SK-N-SH treated with all-trans-retinoic acid at 6 μM for 48 hours (cell line): ENCODE measurements at regions not wholly inside any gene's neighbourhood (a gene's known extent, or its start where the extent isn't known, plus 50 kb on each side); places are given as distances from the start of the nearest gene placed in this dataset.

Experiments used
- ATAC-seq: fragments of 200-7000 bp; cut with Tn5 transposase; 3 replicates; pipeline ENCODE4 v1.9.1; 2020; ENCODE audit warnings: mild to moderate bottlenecking, moderate library complexity
- ARNTL ChIP-seq: fragments of 450-650 bp; formaldehyde crosslinking; IDR thresholded peaks from 2 replicates; pipeline ENCODE4 v1.5.0; 2020; ENCODE audit warnings: low read depth, mild to moderate bottlenecking, moderate library complexity, borderline replicate concordance
- BACH2 ChIP-seq: fragments of 250-450 bp; sonication (Bioruptor Pico); IDR thresholded peaks from 2 replicates; pipeline ENCODE4 v1.9.0; 2021; ENCODE audit warnings: mild to moderate bottlenecking, borderline replicate concordance
- CREB5 ChIP-seq: fragments of 250-450 bp; sonication (Bioruptor Pico); IDR thresholded peaks from 2 replicates; pipeline ENCODE4 v1.5.1; 2020; ENCODE audit warnings: low read depth, mild to moderate bottlenecking, moderate library complexity
- CSDC2 ChIP-seq: fragments of 250-450 bp; sonication (Bioruptor Pico); IDR thresholded peaks from 2 replicates; pipeline ENCODE4 v1.5.0; 2020; ENCODE audit warnings: mild to moderate bottlenecking, moderate library complexity
- ESRRG ChIP-seq: fragments of 250-450 bp; sonication (Bioruptor Pico); IDR thresholded peaks from 2 replicates; pipeline ENCODE4 v1.6.1; 2021; ENCODE audit warnings: mild to moderate bottlenecking
- PATZ1 ChIP-seq: fragments of 250-450 bp; sonication (Bioruptor Pico); IDR thresholded peaks from 2 replicates; pipeline ENCODE4 v1.8.0; 2020; ENCODE audit warnings: mild to moderate bottlenecking, moderate library complexity, borderline replicate concordance
- PPARA ChIP-seq: fragments of 250-450 bp; sonication (Bioruptor Pico); IDR thresholded peaks from 2 replicates; pipeline ENCODE4 v1.5.0; 2020; ENCODE audit warnings: mild to moderate bottlenecking, borderline replicate concordance
- RARB ChIP-seq: fragments of 250-450 bp; sonication (Bioruptor Pico); IDR thresholded peaks from 2 replicates; pipeline ENCODE4 v1.8.0; 2021; ENCODE audit warnings: mild to moderate bottlenecking, moderate library complexity
- SNAI2 ChIP-seq: fragments of 250-450 bp; sonication (Bioruptor Pico); IDR thresholded peaks from 2 replicates; pipeline ENCODE4 v1.5.0; 2020; ENCODE audit warnings: mild to moderate bottlenecking, moderate library complexity
- TCF4 ChIP-seq: fragments of 250-450 bp; sonication (Bioruptor Pico); IDR thresholded peaks from 2 replicates; pipeline ENCODE4 v1.8.0; 2021; ENCODE audit warnings: mild to moderate bottlenecking, moderate library complexity, borderline replicate concordance
- TOX ChIP-seq: fragments of 250-450 bp; sonication (Bioruptor Pico); IDR thresholded peaks from 2 replicates; pipeline ENCODE4 v1.8.0; 2021; ENCODE audit warnings: mild to moderate bottlenecking, moderate library complexity, borderline replicate concordance
- ZFP3 ChIP-seq: fragments of 250-450 bp; sonication (Bioruptor Pico); IDR thresholded peaks from 2 replicates; pipeline ENCODE4 v1.5.0; 2020; ENCODE audit warnings: mild to moderate bottlenecking, moderate library complexity
- ZFP30 ChIP-seq: fragments of 450-650 bp; formaldehyde crosslinking; IDR thresholded peaks from 2 replicates; pipeline ENCODE4 v1.5.0; 2022; ENCODE audit warnings: mild to moderate bottlenecking, moderate library complexity
- ZNF565 ChIP-seq: fragments of 450-650 bp; formaldehyde crosslinking; conservative IDR thresholded peaks from 2 replicates; pipeline ENCODE4 v1.5.0; 2020; ENCODE audit warnings: low read depth, mild to moderate bottlenecking, moderate library complexity
- ZNF70 ChIP-seq: fragments of 450-650 bp; formaldehyde crosslinking; IDR thresholded peaks from 2 replicates; pipeline ENCODE4 v1.5.0; 2020; ENCODE audit warnings: mild to moderate bottlenecking, moderate library complexity
- ZNF8 ChIP-seq: fragments of 450-650 bp; formaldehyde crosslinking; IDR thresholded peaks from 2 replicates; pipeline ENCODE4 v1.5.0; 2020; ENCODE audit warnings: mild to moderate bottlenecking, moderate library complexity
- TF ChIP-seq, protein P1 (sequence below): fragments of 250-450 bp; sonication (Bioruptor Pico); IDR thresholded peaks from 2 replicates; pipeline ENCODE4 v1.5.0; 2020; ENCODE audit warnings: mild to moderate bottlenecking, moderate library complexity

DNA sequence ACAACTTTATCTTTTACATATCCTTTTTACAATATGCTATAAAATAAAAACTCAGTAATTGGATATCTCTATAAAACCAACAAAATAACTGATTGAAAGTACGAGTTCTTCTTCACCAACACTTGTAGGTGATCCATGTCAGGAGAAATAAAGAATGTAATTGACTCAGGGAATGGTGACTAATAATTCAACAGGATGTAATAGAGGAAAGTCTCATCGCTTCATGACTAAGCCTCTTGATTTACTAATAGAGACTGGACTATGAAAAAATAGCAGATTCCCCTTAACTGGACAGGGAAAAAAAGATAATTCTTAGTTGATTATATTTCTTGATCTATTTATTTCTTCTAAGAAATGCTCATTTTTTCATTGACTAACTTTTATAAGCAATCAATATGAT, 507.7 kb upstream of the PTGER4 start (continued):
- no peak for TF ChIP-seq CREB5 (CRISPR knock-in tag)
- no peak for TF ChIP-seq BACH2 (CRISPR knock-in tag)

GRCh38 chr5:40167283-40167682, 512.4 kb upstream of the PTGER4 start:
- no peak for ATAC-seq
- TF ChIP-seq ZFP3 (CRISPR knock-in tag), result no peak

GRCh38 chr5:40166802-40167201, 512.9 kb upstream of the PTGER4 start:
- TF ChIP-seq, protein P1, sequence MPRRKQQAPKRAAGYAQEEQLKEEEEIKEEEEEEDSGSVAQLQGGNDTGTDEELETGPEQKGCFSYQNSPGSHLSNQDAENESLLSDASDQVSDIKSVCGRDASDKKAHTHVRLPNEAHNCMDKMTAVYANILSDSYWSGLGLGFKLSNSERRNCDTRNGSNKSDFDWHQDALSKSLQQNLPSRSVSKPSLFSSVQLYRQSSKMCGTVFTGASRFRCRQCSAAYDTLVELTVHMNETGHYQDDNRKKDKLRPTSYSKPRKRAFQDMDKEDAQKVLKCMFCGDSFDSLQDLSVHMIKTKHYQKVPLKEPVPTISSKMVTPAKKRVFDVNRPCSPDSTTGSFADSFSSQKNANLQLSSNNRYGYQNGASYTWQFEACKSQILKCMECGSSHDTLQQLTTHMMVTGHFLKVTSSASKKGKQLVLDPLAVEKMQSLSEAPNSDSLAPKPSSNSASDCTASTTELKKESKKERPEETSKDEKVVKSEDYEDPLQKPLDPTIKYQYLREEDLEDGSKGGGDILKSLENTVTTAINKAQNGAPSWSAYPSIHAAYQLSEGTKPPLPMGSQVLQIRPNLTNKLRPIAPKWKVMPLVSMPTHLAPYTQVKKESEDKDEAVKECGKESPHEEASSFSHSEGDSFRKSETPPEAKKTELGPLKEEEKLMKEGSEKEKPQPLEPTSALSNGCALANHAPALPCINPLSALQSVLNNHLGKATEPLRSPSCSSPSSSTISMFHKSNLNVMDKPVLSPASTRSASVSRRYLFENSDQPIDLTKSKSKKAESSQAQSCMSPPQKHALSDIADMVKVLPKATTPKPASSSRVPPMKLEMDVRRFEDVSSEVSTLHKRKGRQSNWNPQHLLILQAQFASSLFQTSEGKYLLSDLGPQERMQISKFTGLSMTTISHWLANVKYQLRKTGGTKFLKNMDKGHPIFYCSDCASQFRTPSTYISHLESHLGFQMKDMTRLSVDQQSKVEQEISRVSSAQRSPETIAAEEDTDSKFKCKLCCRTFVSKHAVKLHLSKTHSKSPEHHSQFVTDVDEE (CRISPR knock-in tag), result no peak
- TF ChIP-seq ZNF8 (CRISPR knock-in tag) (no peak), ESRRG (CRISPR knock-in tag) (no peak), PPARA (CRISPR knock-in tag) (no peak), BACH2 (CRISPR knock-in tag) (no peak), ARNTL (CRISPR knock-in tag) (no peak), TCF4 (CRISPR knock-in tag) (no peak), ZNF565 (CRISPR knock-in tag) (no peak), SNAI2 (CRISPR knock-in tag) (no peak), TOX (CRISPR knock-in tag) (no peak), CREB5 (CRISPR knock-in tag) (no peak), ZFP30 (CRISPR knock-in tag) (no peak), PATZ1 (no peak), CSDC2 (CRISPR knock-in tag) (no peak), ZNF70 (CRISPR knock-in tag) (no peak), RARB (CRISPR knock-in tag) (no peak)
- ATAC-seq, result no peak

GRCh38 chr5:40165789-40166728, 513.7 kb upstream of the PTGER4 start:
- no peak for ATAC-seq
- no peak for TF ChIP-seq TCF4 (CRISPR knock-in tag)
- no peak for TF ChIP-seq PATZ1
- TF ChIP-seq ESRRG (CRISPR knock-in tag), result no peak
- no peak for TF ChIP-seq RARB (CRISPR knock-in tag)
- no peak for TF ChIP-seq TOX (CRISPR knock-in tag)
- no peak for TF ChIP-seq PPARA (CRISPR knock-in tag)
- TF ChIP-seq ZNF8 (CRISPR knock-in tag), result no peak
